ENCODE measurements at regions not wholly inside any gene's neighbourhood (a gene's known extent, or its start where the extent isn't known, plus 50 kb on each side); places are given as distances from the start of the nearest gene placed in this dataset.

DNA sequence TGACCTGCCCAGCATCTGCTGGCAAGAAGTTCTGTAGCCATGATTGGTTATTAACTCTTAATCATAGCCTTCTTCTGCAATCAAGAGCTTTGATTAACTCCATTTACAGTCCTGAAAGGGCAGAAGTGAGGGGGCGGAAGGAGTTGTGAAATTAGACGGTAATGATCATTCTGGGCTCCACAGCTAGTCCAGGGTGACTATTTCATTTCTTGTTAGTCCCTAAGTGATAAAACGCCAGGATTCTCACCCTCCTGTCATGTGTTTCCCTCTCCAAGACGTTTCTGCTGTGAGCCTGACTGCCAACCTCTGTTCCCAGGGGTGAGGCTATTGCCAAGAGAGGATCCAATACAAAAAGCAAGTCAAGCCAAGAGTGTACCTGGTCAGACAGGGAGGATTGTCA is 155.9 kb upstream of the IPO5 start:
- TF ChIP-seq, protein P1, sequence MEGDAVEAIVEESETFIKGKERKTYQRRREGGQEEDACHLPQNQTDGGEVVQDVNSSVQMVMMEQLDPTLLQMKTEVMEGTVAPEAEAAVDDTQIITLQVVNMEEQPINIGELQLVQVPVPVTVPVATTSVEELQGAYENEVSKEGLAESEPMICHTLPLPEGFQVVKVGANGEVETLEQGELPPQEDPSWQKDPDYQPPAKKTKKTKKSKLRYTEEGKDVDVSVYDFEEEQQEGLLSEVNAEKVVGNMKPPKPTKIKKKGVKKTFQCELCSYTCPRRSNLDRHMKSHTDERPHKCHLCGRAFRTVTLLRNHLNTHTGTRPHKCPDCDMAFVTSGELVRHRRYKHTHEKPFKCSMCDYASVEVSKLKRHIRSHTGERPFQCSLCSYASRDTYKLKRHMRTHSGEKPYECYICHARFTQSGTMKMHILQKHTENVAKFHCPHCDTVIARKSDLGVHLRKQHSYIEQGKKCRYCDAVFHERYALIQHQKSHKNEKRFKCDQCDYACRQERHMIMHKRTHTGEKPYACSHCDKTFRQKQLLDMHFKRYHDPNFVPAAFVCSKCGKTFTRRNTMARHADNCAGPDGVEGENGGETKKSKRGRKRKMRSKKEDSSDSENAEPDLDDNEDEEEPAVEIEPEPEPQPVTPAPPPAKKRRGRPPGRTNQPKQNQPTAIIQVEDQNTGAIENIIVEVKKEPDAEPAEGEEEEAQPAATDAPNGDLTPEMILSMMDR (IDR thresholded peaks at IDR 0.05; ENCODE audit: low read depth, low read length, missing control alignments): no peak
- in situ Hi-C loops (cut with HindIII; ENCODE audit: low pct_ligation_motif_present, low sequenced_read_pairs): no loop called here

DNA sequence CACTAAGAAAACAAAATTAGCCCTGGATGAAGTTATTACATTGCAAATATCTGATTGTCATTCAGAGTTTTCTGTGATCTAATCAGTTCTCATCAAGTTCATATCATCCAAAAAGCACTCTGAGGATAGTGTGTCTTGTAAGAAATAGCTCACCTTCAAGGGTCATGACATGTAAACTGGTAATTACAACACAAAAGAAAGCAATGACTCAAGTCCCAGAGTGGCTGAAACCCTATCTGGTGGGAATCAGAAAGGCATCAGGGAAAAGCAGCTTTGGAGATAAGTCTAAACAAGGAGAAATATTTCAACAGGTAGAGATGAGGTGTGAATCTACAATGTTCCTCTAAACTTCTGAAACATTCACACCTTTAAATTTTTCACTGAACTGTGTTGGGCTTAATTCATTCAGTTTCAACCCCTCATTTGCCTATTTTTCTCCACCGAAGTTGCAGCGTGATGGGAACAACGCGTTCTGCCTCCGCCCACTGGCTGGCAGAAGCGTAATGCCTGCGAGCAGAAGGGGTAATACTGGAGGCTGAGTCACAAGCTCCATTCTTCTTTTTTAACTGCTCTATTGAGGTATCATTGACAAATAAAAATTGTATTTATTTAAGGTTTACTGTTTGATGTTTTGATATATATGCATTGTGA is 155.2 kb upstream of the IPO5 start:
- in situ Hi-C loops (cut with HindIII; ENCODE audit: low pct_ligation_motif_present, low sequenced_read_pairs): no loop called here

More for the DNA sequence above, 155.9 kb upstream of the IPO5 start:
- no peak for DNase-seq
- no peaks in the 10 kb centered on the region for H3K36me3 ChIP-seq (replicated peaks)
- no peaks in the 10 kb centered on the region for H3K27me3 ChIP-seq (replicated peaks)
- no peak overlapping the region for H3K4me3 ChIP-seq (ENCODE audit: low read depth, low read length)
- H3K27ac ChIP-seq: no peak overlapping the region

DNA sequence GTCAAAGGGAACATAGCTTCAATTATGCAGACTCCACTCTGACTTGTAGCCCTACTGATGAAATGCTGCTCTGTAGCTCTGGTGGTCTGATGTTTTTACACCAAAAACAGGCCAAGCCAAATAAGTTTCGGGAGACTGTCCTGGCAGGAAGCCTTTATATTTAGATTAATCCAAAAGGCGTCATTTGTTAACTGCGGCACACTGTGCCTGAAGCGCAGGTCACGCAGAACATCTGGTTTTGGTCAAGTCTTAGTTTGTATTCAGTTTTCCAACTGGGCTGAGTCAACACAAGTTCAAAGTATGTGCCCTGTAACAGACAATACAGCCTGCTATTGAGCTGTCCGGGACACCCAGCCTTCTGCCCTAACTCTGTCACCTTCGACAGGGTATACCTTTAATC is 154.6 kb upstream of the IPO5 start:
- no peak overlapping the region for H3K4me3 ChIP-seq (ENCODE audit: low read depth, low read length)
- TF ChIP-seq, protein P1 (IDR thresholded peaks at IDR 0.05; ENCODE audit: low read depth, low read length, missing control alignments): no peak
- no peaks in the 10 kb centered on the region for H3K36me3 ChIP-seq (replicated peaks)
- no peaks in the 10 kb centered on the region for H3K27me3 ChIP-seq (replicated peaks)
- no peak for DNase-seq
- in situ Hi-C loops (cut with HindIII; ENCODE audit: low pct_ligation_motif_present, low sequenced_read_pairs): no loop called here
- H3K27ac ChIP-seq: no peak overlapping the region

More for the DNA sequence above, 155.2 kb upstream of the IPO5 start:
- no peaks in the 10 kb centered on the region for H3K36me3 ChIP-seq (replicated peaks)
- H3K27me3 ChIP-seq (replicated peaks): no peaks in the 10 kb centered on the region
- H3K4me3 ChIP-seq (ENCODE audit: low read depth, low read length): no peak overlapping the region
- no peak overlapping the region for H3K27ac ChIP-seq
- TF ChIP-seq, protein P1 (IDR thresholded peaks at IDR 0.05; ENCODE audit: low read depth, low read length, missing control alignments): no peak
- DNase-seq: no peak

DNA sequence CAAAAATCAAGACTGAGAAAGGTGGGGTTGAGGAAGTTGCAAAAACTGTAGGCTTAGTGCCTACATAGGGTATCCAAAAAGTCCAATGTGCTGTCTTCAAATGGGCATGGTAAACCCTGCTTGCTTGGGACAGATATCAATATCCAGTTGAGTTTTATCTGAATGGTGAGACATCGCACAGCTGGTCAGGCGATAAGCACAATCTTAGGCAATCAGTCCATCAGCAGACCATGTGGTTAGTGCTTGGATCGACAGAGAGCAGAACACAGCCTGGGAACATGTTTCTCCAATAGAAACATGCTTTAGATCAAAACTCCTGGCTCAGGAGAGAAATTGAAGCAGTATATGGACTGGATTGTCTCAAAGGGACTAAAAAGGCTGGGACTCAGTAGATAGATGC is 151.3 kb upstream of the IPO5 start:
- Histone ChIP-seq H3K27ac (no peak overlapping the region), H3K4me3 (ENCODE audit: low read depth, low read length) (no peak overlapping the region), H3K27me3 (replicated peaks) (no peaks in the 10 kb centered on the region), H3K36me3 (replicated peaks) (no peaks in the 10 kb centered on the region)
- DNase-seq: no peak
- in situ Hi-C loops (cut with HindIII; ENCODE audit: low pct_ligation_motif_present, low sequenced_read_pairs): no loop called here
- TF ChIP-seq, protein P1 (IDR thresholded peaks at IDR 0.05; ENCODE audit: low read depth, low read length, missing control alignments): no peak

DNA sequence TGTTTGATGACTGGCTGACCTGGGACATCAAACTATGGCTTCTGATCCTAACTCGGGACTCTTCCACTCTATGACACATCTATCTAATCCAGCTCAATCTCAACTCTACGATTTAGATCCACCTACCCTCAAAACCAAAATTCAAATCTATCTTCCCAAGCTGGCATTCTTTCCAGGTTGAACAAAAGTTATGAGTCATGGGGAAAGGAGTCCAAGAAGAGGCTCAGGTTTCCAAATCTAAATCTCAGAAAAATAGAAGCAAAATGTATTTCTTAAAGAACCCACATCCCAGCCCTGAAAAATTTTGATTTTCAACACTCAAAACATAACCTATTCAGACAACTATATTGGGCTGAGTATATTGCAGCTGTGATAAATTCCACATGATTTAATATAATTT is 143.9 kb upstream of the IPO5 start:
- DNase-seq: no peak
- Histone ChIP-seq H3K27me3 (replicated peaks) (no peaks in the 10 kb centered on the region), H3K36me3 (replicated peaks) (no peaks in the 10 kb centered on the region), H3K27ac (no peak overlapping the region), H3K4me3 (ENCODE audit: low read depth, low read length) (no peak overlapping the region)
- TF ChIP-seq, protein P1 (IDR thresholded peaks at IDR 0.05; ENCODE audit: low read depth, low read length, missing control alignments): no peak
- in situ Hi-C loops (cut with HindIII; ENCODE audit: low pct_ligation_motif_present, low sequenced_read_pairs): no loop called here

DNA sequence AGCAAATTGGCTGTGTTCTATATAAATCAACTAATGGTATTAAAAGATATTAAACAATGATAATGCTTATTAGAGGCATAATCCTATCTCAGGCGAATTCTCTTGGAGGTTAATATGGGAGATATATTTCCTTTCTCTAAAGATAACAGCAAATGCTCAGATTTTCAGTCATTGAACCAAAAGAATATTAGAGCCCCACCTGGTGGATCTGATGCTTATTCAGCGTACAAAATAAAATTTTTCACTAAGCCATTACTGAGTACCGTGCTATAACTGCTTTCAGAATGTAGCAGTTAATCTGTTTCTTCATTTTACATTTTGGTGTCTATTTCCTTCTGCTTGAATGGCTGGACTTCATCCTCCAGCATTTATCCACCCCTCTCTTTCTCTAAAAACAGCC is 143.3 kb upstream of the IPO5 start:
- in situ Hi-C loops (cut with HindIII; ENCODE audit: low pct_ligation_motif_present, low sequenced_read_pairs): no loop called here
- Histone ChIP-seq H3K4me3 (ENCODE audit: low read depth, low read length) (no peak overlapping the region), H3K27me3 (replicated peaks) (no peaks in the 10 kb centered on the region), H3K36me3 (replicated peaks) (no peaks in the 10 kb centered on the region), H3K27ac (no peak overlapping the region)
- TF ChIP-seq, protein P1 (IDR thresholded peaks at IDR 0.05; ENCODE audit: low read depth, low read length, missing control alignments): peak; percentile 36
- DNase-seq: peak; percentile 7

Measured in brain microvascular endothelial cell (primary cell).